ENCODE measurements at regions not wholly inside any gene's neighbourhood (a gene's known extent, or its start where the extent isn't known, plus 50 kb on each side); places are given as distances from the start of the nearest gene placed in this dataset.

DNA sequence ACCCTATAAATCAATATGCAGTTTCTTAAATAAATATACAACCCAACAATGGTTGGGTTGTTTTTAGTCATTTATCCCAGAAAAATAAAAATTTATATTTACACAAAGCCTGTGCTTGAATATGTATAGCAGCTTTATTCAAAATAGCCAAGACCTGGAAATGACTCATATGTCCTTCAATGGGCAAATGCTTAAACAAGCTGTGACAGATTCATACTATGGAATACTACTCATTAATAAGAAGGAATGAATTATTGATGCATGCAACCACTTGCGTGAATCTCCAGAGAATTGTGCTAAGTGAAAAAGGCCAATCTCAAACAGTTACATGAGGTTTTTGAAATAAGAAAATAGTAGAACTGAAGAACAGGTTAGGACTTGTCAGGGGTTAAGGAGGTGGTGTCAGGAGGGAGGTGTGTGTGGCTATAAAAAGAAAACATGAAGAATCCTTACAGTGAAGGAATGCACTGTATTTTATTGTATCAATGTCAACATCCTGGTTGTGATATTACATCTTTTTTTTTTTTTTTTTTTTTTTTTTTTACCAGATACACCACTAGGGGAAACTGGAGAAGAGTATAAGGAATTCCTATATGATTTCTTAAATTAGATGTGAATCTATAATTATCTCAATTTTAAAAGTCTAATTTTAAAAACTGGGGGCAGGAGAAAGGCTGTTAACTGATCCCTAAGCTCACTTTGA lies 82.4 kb upstream of the CD44 start (continued):
- TF ChIP-seq, protein P1, sequence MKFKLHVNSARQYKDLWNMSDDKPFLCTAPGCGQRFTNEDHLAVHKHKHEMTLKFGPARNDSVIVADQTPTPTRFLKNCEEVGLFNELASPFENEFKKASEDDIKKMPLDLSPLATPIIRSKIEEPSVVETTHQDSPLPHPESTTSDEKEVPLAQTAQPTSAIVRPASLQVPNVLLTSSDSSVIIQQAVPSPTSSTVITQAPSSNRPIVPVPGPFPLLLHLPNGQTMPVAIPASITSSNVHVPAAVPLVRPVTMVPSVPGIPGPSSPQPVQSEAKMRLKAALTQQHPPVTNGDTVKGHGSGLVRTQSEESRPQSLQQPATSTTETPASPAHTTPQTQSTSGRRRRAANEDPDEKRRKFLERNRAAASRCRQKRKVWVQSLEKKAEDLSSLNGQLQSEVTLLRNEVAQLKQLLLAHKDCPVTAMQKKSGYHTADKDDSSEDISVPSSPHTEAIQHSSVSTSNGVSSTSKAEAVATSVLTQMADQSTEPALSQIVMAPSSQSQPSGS (IDR thresholded peaks at IDR 0.05; ENCODE audit: low read length), result no peak
- TF ChIP-seq SP4 (IDR thresholded peaks at IDR 0.05; ENCODE audit: low read length) (no peak), KDM4A (IDR thresholded peaks at IDR 0.05; ENCODE audit: low read depth, low read length, severe bottlenecking) (no peak), SIN3A (conservative IDR thresholded peaks at IDR 0.05 in 1 of 2, IDR thresholded peaks at IDR 0.05 in 1 of 2; ENCODE audit: low read depth in 1 of 2, low read length in 2 of 2) (no peak), JUN (IDR thresholded peaks at IDR 0.05; ENCODE audit: low read depth, low read length) (no peak), KDM1A (IDR thresholded peaks at IDR 0.05; ENCODE audit: borderline replicate concordance, low read length) (no peak)
